ENCODE measurements at regions not wholly inside any gene's neighbourhood (a gene's known extent, or its start where the extent isn't known, plus 50 kb on each side); places are given as distances from the start of the nearest gene placed in this dataset.

- H3K4me1 ChIP-seq = peaks cover 18% of the 10 kb centered on the region
- no peaks in the 10 kb centered on the region for H3K9me3 ChIP-seq
- TF ChIP-seq EP300 (IDR thresholded peaks at IDR 0.05) = no peak
- no peak for TF ChIP-seq POLR2AphosphoS5 (IDR thresholded peaks at IDR 0.05)
- no peak for TF ChIP-seq POLR2A (IDR thresholded peaks at IDR 0.05)
- TF ChIP-seq, protein P1, sequence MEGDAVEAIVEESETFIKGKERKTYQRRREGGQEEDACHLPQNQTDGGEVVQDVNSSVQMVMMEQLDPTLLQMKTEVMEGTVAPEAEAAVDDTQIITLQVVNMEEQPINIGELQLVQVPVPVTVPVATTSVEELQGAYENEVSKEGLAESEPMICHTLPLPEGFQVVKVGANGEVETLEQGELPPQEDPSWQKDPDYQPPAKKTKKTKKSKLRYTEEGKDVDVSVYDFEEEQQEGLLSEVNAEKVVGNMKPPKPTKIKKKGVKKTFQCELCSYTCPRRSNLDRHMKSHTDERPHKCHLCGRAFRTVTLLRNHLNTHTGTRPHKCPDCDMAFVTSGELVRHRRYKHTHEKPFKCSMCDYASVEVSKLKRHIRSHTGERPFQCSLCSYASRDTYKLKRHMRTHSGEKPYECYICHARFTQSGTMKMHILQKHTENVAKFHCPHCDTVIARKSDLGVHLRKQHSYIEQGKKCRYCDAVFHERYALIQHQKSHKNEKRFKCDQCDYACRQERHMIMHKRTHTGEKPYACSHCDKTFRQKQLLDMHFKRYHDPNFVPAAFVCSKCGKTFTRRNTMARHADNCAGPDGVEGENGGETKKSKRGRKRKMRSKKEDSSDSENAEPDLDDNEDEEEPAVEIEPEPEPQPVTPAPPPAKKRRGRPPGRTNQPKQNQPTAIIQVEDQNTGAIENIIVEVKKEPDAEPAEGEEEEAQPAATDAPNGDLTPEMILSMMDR (IDR thresholded peaks at IDR 0.05) = no peak
- no peaks in the 10 kb centered on the region for H3K36me3 ChIP-seq
- H3K27me3 ChIP-seq = no peaks in the 10 kb centered on the region
- no peak overlapping the region for H3K4me3 ChIP-seq
- DNase-seq (ENCODE audit: low spot score in 2 of 2) = no peak
- no peak overlapping the region for H3K27ac ChIP-seq
- 77% methylated on average over 4 of the region's 4 CpGs for WGBS
Observed at GRCh38 chr10:59962756-59963155, 56.4 kb upstream of the CCDC6 start.

DNA sequence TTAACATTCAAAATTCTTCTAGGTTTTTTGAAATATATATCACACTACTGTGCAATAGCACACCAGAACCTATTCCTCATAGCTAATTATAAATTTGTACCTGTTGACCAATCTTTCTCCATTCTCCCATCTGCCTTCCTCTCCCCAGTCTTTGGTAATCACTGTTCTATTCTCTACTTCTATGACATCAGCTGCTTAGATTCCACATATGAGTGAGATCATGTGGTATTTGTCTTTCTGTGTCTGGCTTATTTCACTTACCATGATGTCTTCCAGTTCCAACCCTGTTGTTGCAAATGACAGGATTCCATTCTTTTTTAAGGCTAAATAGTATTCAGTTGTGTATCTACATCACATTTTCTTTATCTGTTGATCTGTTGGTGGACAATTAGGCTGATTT, 54.4 kb upstream of the CCDC6 start:
- no peaks in the 10 kb centered on the region for H3K9me3 ChIP-seq
- H3K27me3 ChIP-seq = no peaks in the 10 kb centered on the region
- DNase-seq (ENCODE audit: low spot score in 2 of 2) = no peak
- H3K36me3 ChIP-seq = no peaks in the 10 kb centered on the region
- TF ChIP-seq POLR2AphosphoS5 (IDR thresholded peaks at IDR 0.05) (no peak), EP300 (IDR thresholded peaks at IDR 0.05) (no peak)
- TF ChIP-seq, protein P1 (IDR thresholded peaks at IDR 0.05) = no peak
- H3K4me1 ChIP-seq = peaks cover 4% of the 10 kb centered on the region
- no peak overlapping the region for H3K27ac ChIP-seq
- no peak overlapping the region for H3K4me3 ChIP-seq

- Histone ChIP-seq H3K27me3 (no peaks in the 10 kb centered on the region), H3K4me3 (no peak overlapping the region), H3K9me3 (no peaks in the 10 kb centered on the region), H3K27ac (no peak overlapping the region), H3K4me1 (no peaks in the 10 kb centered on the region), H3K36me3 (no peaks in the 10 kb centered on the region)
- WGBS = 69% methylated on average over 4 of the region's 4 CpGs
- no peak for DNase-seq (ENCODE audit: low spot score in 2 of 2)
- TF ChIP-seq EP300 (IDR thresholded peaks at IDR 0.05) (no peak), POLR2A (IDR thresholded peaks at IDR 0.05) (no peak), POLR2AphosphoS5 (IDR thresholded peaks at IDR 0.05) (no peak)
- TF ChIP-seq, protein P1 (IDR thresholded peaks at IDR 0.05) = no peak
Observed at GRCh38 chr10:59959504-59960018, 53.2 kb upstream of the CCDC6 start.

DNA sequence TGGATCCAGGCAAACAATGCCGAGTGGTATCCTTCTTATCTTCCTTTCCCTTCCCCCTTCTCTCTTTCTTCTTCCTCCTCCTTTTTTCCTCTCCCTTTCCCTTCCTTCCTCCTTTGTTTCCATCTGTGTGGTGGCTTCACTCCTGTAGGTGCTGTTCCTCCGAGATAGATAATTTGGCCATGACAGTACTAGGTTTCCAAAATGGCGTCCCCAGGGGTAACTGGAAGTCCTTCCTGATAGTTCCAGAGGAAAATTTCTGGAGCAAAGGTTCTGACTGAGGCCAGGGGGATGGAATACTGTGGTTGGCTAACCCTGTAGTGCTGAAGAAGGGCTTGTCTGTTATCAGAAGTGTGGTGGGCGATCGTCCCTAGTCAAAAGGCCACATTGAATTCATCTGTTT, 52.5 kb upstream of the CCDC6 start:
- Histone ChIP-seq H3K4me3 (no peak overlapping the region), H3K9me3 (no peaks in the 10 kb centered on the region), H3K36me3 (no peaks in the 10 kb centered on the region), H3K27me3 (no peaks in the 10 kb centered on the region), H3K27ac (no peak overlapping the region), H3K4me1 (no peaks in the 10 kb centered on the region)
- WGBS = 89% methylated on average over 5 of the region's 5 CpGs
- no peak for TF ChIP-seq POLR2AphosphoS5 (IDR thresholded peaks at IDR 0.05)
- DNase-seq (ENCODE audit: low spot score in 2 of 2) = no peak

DNA sequence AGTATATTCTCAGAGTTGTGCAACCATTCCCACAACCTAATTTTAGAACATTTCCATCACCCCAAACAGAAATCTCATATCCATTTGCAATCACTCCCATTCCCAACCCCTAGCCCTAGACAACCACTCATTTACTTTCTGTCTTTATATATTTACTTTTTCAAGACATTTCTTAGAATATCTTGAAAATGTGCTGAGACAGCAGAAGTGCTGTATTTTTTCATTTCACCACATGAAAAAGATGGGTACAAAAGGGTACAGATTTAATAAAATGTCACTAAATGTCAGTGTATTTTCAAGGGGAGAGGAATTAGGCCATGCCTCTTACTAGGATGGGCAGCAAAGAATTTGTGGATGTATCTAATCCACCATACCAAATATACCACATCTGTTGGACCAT, 51.6 kb upstream of the CCDC6 start:
- Histone ChIP-seq H3K4me1 (no peaks in the 10 kb centered on the region), H3K36me3 (no peaks in the 10 kb centered on the region), H3K27ac (no peak overlapping the region), H3K9me3 (no peaks in the 10 kb centered on the region), H3K4me3 (no peak overlapping the region), H3K27me3 (no peaks in the 10 kb centered on the region)
- DNase-seq (ENCODE audit: low spot score in 2 of 2) = no peak
- TF ChIP-seq POLR2AphosphoS5 (IDR thresholded peaks at IDR 0.05) = no peak
